OCI-M2 (cell line): ENCODE measurements at regions not wholly inside any gene's neighbourhood (a gene's known extent, or its start where the extent isn't known, plus 50 kb on each side); places are given as distances from the start of the nearest gene placed in this dataset.
"Not testable (repeated sequence)": the region's sequence is repeated elsewhere in the genome, so short reads cannot be mapped to it uniquely, and the experiment has no call there.

Source experiments
- DNase-seq: peaks from one replicate; lab custom pipeline; 2025; ENCODE audit not compliant: unreplicated experiment; lab: John Stamatoyannopoulos, UW

DNA sequence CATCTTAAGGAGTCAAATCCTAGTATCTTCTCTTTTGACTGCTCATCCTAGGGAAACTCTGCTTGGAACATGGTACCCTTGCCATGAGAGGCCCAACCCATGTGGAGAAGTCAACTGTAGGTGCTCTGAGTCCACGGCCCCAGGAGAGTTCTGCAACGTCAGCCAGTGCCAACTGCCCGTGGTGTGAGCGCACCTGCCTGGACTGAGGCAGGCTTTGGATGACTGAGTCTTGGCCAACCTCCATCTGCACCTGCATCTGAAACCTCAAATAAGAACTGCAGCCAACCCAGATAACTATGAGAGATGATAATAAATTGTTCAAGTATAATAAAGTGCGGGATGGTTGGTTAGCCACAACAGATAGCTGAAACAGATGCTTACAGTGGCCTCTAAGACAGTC is 772.0 kb downstream of the TRIML1 start:
- no peak for DNase-seq

DNA sequence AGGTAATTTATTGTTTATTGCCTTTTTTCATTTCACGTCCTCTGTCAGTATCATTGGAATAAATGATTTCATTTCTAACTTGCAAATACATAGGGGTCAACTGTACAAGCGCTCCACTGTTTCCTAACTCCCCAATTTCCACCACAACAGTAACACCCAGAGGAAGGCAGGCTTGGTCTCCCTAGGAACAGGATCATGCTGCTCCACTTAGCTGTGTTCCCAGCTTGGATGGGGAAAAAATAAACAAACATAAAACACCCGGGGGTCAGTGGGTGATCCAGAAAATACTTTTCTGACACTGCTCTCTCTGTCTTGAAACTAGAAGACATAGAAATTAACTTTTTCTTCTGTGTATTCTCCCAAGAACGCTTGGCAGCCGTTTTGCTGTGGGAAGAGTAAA is 772.5 kb downstream of the TRIML1 start:
- DNase-seq = no peak

DNA sequence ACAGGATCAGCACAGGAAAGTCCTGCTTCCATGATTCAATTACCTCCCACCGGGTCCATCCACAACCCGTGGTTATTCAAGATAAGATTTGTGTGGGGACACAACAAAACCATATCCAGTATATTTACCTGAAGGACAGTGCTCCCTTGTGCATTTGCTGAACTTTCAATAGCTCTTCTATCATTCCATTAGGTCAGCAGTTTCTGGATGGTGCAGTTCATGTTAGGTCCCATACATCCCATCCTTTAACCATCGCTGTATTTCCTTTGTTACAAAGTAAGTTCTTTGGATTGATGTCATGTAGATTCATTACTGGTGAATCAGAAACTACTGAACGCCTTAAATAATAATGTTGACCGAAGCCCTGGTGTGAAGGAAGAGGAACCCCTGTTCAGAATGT is 775.9 kb downstream of the TRIML1 start:
- no peak for DNase-seq

DNA sequence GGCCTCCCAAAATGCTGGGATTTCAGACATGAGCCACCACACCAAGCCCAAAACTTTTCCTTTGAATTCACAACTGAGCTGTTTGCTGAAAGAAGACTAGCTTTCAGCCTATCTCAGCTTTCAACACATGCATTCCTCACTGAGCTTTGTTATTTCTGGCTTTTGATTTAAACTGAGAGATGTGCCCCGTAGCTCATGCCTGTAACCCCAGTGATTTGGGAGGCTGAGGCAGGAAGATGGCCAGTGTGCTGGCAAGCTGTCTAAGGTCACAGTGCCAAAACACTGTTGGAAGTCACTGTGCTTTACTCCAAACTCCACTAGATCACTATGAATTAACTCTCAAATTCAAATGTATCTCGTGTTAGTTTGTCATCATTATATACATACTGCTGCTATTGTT is 779.5 kb downstream of the TRIML1 start:
- DNase-seq = no peak

DNA sequence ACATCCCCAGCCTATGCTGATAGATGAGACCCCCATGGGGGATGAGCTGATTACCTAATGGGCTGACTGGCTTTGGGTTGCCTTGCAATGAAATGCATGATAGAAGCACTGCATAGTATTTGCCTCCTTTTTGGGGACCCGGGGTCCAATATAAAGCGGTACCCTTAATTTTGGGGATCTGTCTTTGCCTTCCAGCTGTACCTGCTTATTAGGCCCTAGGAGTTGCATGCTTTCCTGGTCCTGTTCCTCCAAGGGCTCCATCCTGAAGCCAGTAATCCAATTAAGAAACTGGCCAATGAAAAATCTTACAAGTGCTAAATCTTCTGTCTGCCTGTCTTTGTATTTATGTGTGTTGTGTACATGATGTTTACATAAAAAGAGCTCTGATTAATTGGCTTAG is 791.6 kb downstream of the TRIML1 start:
- no peak for DNase-seq

DNA sequence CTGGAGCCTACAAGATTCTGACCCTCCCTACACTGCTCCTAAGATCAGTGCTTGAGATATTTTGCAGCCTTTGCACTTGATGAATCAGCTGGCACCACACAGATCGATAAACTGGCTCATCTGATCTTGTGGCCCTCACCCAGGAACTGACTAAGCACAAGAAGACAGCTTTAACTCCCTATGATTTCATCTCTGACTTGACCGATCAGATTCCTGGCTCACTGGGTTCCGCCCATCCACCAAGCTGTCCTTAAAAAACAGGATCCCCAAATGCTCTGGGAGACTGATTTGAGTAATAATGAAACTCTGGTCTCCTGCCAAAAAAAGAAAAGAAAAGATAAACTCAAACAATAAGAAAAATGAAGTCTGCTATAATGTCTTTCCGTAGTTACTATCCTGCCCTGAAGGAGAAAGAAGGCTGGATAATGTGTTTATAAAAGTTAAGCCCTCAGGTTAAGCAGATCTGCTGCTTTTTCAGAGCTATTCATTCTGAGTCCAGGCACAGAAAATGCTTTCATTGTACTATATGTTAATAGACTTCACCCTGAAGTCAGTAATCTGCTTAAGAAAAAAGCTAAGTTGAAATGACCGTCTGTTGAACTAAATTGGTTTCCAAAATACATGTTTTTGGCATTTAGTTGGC is 795.2 kb downstream of the TRIML1 start:
- no peak for DNase-seq

DNA sequence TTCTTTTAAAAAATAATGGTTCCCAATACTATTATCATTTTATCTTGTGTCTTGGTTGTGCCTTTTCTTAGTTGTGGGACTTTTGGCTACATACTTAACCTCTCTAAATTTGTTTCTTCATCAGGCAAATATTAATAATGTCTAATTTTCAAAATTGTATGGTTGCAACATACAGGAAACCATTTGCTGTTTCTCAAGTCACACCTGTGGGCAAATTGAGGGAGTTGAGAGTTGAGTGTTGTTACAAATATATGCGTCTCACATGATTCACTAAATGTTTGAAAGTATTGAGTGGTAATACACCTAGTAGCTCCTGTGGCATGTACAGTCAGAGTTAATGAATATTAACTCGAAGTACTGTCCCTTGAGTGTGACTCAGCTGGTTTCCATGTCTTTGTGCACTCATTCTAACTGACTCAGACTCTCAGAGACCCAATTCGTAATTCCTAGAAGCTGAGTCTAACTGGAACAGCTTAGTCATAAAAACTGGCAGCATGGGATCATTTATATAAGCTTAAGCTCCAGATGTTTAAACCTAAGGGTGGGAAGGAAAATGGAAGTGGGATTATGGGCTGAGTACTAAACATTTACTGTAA is 802.4 kb downstream of the TRIML1 start:
- no peak for DNase-seq

DNA sequence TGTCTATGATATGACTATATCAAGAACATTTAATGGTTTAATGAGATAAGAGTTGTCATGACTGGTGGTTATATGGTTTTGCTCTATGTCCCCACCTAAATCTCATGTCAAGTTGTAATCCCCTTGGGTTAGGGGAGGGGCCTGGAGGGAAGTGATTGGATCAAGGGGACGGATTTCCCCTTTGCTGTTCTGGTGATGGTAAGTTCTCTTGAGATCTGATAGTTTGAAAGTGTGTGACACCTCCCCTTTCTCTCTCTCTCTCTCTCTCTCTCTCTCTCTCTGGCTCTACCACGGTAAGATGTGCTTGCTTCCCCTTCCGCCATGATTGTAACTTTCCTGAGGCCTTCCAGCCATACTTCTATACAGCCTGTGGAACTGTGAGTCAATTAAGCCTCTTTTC is 803.4 kb downstream of the TRIML1 start:
- DNase-seq = no peak

DNA sequence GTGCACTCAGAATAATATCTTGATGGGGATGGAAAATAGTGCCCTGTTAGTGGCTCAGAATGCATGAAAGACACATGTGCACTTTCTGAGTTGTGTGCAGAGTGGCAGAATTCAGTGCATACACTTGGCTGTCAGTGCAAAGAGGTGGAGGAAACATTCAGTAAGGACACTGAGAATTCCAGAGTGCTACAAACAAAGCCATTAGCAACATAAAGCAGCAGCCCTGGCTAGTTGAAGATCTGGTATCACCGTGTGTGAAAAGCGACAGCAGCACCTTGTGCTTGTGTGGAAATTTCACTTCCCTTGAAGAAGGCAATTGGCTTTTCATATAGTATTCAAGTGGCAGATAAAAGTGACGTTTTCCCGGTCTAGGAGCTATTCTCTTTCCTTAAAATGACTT is 810.4 kb downstream of the TRIML1 start:
- DNase-seq = no peak

DNA sequence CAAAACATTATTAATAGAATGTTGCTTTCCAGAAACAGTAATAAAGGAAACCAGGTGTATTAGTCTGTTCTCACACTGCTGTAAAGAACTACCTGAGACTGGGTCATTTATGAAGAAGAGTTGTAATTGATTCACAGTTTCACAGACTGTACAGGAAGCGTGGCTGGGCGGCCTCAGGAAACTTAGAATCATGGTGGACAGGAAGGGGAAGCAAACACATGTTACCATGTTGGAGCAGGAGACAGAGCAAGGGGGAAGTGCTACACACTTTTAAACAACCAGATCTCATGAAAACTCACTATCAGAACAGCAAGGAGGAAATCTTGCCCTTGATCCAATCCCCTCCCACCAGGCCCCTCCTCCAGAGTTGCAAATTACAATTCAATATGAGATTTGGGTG is 815.8 kb downstream of the TRIML1 start:
- no peak for DNase-seq

DNA sequence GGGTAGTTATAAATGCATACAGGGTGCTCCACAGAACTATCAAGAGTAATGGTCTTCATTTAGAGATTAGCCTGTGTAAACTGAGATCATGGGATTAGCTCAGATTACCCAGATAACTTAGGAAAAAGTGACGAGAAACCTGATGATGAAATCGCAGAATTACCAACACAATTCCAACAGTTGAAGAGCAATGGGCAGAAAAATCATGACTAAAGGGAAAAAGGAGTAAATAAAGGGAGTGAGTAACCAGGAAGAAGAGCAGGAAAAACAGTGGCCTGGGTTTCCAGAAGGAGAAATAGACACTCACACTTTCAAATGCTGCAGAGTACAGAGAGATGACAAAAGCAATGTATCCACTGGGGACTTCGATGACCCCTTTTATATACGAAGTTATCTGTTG is 817.3 kb downstream of the TRIML1 start:
- DNase-seq = no peak

DNA sequence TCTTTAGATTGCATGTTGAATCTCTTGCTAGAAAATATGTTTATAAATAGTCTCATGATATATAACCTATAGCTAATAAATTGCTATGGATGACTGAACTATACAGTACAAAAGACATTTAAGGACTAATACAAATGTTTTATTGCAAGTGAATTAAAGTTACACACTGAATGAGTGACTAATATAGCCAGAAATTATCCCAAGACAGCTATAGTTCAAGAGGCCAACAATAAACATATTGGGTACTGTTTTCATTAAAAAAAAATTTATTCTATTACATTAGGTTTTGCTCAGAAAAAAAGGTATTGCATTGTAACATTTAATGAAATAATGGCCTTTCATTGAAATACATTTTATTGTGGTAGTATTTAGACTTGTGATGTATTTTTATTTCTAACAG is 819.1 kb downstream of the TRIML1 start:
- no peak for DNase-seq

DNA sequence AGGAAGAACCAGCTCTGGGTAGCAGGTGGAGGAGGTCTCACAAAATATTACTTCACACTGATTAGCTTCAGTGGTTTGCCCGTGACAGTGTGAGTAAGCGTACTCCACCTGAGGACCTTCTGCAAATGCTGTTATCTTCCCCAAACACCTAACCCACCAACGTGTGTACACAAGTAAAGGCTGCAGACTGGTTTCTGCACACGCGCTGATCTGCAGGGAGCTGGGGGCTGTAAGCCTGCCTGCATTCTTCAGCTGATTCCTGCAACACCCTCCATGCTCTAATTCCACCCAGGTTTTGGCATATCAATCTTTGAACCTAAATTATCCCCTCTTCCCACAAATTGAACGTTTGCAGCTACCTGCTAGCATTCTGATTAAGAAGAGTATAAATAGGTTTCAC is 820.2 kb downstream of the TRIML1 start:
- DNase-seq = no peak

DNA sequence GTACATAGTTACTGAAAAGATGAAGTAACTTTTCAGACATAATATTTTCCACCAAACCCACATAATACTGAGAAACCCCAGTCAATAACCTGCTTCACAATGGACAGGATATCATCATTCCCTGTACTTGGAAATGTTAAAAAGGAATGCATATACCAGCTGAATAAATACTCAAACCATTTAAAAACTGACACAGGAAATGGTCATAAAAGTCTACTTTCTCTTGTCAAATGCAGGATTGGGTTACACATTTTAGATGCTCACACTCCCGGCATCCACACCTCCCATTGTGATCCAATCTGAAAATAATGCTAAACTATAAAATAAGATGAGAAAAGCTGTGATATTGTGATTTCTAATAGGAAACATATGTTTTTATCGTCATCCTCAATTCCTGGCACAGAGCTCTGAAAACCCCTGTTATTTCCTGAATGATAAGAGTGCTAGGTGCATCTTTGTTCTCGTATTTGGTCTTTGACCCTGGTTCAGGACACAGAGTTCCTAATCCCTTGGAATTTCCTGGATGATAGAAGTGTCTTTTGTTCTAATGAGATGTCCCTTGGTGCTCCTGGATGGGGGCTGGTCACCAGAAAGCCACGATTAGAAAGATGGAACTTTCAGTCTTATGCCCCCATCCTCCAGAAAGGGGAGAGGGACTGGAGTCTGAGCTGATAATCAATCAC is 821.3 kb downstream of the TRIML1 start:
- DNase-seq = no peak

DNA sequence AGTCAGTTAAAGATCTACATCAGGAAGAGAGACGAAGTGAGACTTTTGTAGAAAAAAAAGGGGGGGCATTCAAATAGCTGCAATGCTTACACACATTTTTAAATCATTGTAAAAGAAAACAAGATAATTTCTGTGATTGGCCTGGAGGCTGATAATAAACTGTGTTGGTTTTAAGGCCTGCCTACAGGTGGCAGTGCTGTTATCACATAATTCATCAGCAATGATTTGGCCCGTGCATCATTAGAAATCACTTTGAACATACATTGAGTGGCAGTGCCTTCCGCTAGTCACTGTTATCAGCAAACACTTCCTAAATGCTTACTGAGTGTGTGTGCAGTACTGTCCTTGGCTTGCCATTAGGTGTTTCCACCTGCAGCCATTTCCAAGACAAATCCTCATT is 831.9 kb downstream of the TRIML1 start:
- no peak for DNase-seq

DNA sequence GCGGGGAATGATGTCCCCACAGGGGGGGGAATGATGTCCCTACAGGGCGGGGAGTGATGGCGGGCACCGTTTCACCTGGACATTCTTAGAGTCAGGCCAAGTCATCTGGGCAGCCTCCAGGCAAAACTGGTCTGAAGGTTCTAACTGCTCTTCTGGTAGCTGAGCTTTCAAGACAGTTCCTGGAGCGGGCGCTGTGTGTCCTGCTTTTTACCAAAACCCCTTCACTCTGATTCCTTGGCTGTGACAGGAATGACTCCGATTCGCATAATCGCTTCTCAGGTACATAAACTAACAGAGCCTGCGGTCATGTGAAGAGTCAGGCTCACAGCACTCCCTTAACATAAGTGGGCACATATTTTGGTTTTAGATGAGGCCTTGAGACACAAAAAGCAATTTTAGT is 836.0 kb downstream of the TRIML1 start:
- DNase-seq = no peak

DNA sequence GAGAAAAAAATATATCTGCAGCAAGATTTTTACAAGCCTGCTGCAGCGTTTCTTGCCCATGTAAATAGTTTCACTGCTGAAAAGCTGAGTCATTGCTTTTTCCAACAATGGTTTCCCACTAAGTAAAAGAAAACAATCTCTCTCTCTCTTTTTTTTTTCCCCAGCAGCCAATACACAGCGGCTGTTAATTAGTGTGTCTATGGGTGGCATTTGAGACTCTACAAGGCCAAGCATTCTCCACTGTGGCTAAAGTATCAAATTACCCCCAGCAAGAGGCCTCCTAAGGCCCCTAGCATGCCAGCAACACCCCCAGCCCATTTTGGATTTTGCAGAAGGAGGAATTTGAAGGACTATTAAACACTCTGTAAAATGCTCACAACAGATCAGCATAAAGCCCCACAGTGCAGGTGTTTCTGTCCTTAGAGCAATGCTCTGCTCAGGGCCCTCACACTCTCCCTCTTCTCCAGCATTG is 837.4 kb downstream of the TRIML1 start:
- DNase-seq = no peak

DNA sequence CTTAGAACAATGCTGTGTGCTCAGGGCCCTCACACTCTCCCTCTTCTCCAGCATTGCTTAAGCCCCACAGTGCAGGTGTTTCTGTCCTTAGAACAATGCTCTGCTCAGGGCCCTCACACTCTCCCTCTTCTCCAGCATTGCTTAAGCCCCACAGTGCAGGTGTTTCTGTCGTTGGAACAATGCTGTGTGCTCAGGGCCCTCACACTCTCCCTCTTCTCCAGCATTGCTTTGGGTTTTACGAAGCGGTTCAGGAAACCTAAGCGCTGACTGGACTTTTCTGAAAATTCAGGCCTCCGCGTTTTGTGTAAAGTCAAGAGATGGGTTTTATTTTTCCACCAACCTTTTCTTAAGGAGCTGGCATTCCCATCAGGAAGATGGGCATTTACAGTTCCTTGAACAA is 838.0 kb downstream of the TRIML1 start:
- not testable (repeated sequence) for DNase-seq

DNA sequence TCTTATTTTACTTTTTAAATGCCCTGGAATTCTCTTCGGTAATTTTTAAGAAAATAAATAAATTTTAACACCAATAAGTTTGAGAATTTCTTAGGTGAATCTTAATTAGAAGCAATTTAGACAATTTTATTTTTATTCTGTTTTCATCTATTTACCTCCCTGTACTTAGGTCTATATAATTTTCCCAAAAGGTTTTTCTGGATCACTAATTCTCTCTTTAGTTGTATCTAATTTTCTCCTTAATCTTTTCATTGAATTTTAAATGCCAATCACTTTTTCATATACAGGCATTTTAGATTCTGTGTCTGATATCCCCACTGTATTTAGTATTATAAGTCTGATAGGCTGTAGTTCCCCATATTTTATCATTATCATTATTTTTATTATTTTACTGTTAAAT is 845.3 kb downstream of the TRIML1 start:
- no peak for DNase-seq

DNA sequence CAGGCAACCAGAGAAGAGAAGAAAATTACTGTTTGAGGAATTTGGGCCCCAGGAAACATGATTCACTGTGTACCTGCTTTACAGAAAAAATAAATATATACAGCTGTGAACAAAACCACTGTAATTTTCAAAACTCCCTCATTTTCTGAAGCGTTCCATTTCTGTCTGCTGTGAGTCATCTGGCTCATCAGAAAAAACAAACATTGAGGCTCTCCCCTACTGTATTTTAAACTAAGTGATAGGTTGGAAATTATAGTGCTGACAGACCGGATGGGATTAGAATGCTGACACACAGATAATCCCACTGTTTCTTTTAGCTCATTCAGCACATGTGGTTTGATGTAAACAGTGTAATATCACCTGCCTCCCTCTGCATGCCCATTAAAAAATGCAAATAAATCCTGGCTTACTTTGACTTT is 847.0 kb downstream of the TRIML1 start:
- no peak for DNase-seq

DNA sequence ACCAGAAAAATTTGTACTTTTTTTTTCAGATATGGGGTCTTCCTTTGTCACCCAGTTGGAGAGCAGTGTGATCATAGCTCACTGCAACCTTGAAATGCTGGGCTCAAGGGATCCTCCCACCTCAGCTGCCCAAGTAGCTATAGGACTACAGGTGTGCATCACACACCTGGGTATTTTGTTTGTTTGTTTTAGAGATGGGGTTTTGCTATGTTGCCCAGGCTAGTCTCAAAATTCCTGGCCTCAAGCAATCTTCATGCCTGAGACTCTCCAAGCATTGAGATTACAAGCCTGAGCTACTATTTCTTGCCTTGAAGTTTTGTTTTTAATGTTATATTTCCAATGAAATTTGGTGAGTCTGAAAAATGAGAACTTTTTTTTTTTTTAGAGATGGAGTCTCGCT is 847.8 kb downstream of the TRIML1 start:
- DNase-seq = no peak

DNA sequence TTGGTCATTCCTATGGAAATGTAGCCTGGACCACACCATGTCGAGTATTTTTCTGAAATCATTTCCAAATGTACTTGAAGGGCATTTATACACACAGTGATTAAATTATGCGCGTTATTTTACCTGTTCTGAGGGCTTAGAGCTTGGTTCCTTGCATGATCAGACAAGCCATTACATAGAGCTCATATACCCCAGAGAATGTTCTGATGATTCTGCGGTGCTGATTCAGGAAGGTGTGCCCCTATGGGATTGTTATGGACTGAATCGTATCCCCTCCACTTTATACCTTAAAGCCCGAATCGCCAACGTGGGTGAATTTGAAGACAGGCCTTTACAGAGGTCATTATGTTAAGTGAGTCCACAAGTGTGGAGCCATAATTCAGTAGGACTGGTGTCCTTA is 848.9 kb downstream of the TRIML1 start:
- DNase-seq = no peak

DNA sequence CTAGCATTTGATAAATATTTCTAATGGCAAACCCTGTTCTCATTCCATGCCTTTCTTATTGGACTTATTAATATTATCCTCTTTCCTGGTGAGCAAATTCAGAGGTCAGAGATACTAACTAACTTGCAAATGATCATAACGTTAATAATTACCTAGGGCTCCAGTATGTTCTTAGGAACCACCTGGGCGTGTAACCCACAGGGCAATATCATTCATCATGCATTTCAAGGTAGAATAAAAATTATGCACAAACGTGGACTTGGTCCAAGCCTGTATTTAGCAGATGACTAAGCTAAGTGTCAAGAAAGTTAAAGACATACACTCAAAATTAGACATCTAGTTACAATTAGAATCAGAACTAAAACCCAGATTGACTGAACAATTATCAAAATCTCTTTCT is 850.1 kb downstream of the TRIML1 start:
- no peak for DNase-seq
